Ishikawa (cell line): ENCODE measurements at regions not wholly inside any gene's neighbourhood (a gene's known extent, or its start where the extent isn't known, plus 50 kb on each side); places are given as distances from the start of the nearest gene placed in this dataset.

ENCODE experiments used
- CEBPB ChIP-seq: IDR thresholded peaks from 2 replicates; pipeline ENCODE4 v1.6.1; 2012
- CREB1 ChIP-seq: IDR thresholded peaks from 2 replicates; pipeline ENCODE4 v1.6.1; 2012; ENCODE audit warnings: low read depth
- EP300 ChIP-seq: IDR thresholded peaks from 2 replicates; pipeline ENCODE4 v1.6.1; 2012; ENCODE audit warnings: borderline replicate concordance
- FOXM1 ChIP-seq: IDR thresholded peaks from 2 replicates; pipeline ENCODE4 v1.6.1; 2012; ENCODE audit warnings: low read depth, borderline replicate concordance
- MAX ChIP-seq: IDR thresholded peaks from 2 replicates; pipeline ENCODE4 v1.6.1; 2012
- NFIC ChIP-seq: IDR thresholded peaks from 2 replicates; pipeline ENCODE4 v1.6.1; 2012
- RAD21 ChIP-seq: IDR thresholded peaks from 2 replicates; pipeline ENCODE4 v1.6.1; 2012; ENCODE audit warnings: low read depth
- REST ChIP-seq: IDR thresholded peaks from 2 replicates; pipeline ENCODE4 v1.6.1; 2012; ENCODE audit warnings: low read depth, mild to moderate bottlenecking
- TAF1 ChIP-seq: IDR thresholded peaks from 2 replicates; pipeline ENCODE4 v1.6.1; 2012; ENCODE audit warnings: low read depth, mild to moderate bottlenecking
- TEAD4 ChIP-seq: IDR thresholded peaks from 2 replicates; pipeline ENCODE4 v1.6.1; 2012
- YY1 ChIP-seq: IDR thresholded peaks from 2 replicates; pipeline ENCODE4 v1.6.1; 2012; ENCODE audit warnings: low read depth

- TF ChIP-seq NFIC: no peak
- TF ChIP-seq CREB1: no peak
- no peak for TF ChIP-seq FOXM1
- TF ChIP-seq CEBPB: peak; percentile 95
- no peak for TF ChIP-seq YY1
- TF ChIP-seq TEAD4: no peak
- TF ChIP-seq EP300: no peak
- TF ChIP-seq RAD21: no peak
- no peak for TF ChIP-seq REST
- TF ChIP-seq MAX: no peak
- no peak for TF ChIP-seq TAF1
Measured at GRCh38 chr11:33507967-33508366, 192.7 kb downstream of the C11orf91 start.
